CD14-positive monocyte (primary cell): ENCODE measurements at regions not wholly inside any gene's neighbourhood (a gene's known extent, or its start where the extent isn't known, plus 50 kb on each side); places are given as distances from the start of the nearest gene placed in this dataset.

Source experiments
- DNase-seq, 3 donors: peaks; one replicate each; pipeline ENCODE4 v3.0.0-alpha.2; 2011 to 2022
- H2AFZ ChIP-seq: 2 replicates; pipeline ENCODE4 v1.6.0; 2012; ENCODE audit warnings: mild to moderate bottlenecking, low read depth, low read length, inconsistent platforms; ENCODE audit not compliant: insufficient read depth, poor library complexity, severe bottlenecking
- H3K27ac ChIP-seq, 2 donors: 1 replicate in 1 of 2; 2 replicates in 1 of 2; pipeline ENCODE4 v1.5.1; 2012 to 2013; ENCODE audit warnings: low read length in 2 of 2, control low read depth in 1 of 2, inconsistent platforms in 1 of 2, low read depth in 1 of 2, mild to moderate bottlenecking in 1 of 2
- H3K27me3 ChIP-seq, 2 donors: one replicate each; pipeline versions ENCODE4 v1.6.0 to v1.6.1; 2011 to 2013; ENCODE audit warnings: low read length in 2 of 2; ENCODE audit not compliant: control insufficient read depth in 2 of 2, insufficient read depth in 2 of 2
- H3K36me3 ChIP-seq, 2 donors: replicated peaks in 1 of 2; 1 replicate in 1 of 2; 2 replicates in 1 of 2; pipeline versions ENCODE4 v1.5.1 to v1.6.1; 2012 to 2013; ENCODE audit warnings: low read length in 2 of 2, control low read depth in 1 of 2, inconsistent platforms in 1 of 2, mild to moderate bottlenecking in 1 of 2; ENCODE audit not compliant: insufficient read depth in 2 of 2, control insufficient read depth in 1 of 2
- H3K4me1 ChIP-seq, 2 donors: 1 replicate in 1 of 2; 2 replicates in 1 of 2; pipeline versions ENCODE4 v1.5.1 to v1.6.1; 2012 to 2013; ENCODE audit warnings: low read length in 2 of 2, control low read depth in 1 of 2, inconsistent platforms in 1 of 2, mild to moderate bottlenecking in 1 of 2, moderate library complexity in 1 of 2; ENCODE audit not compliant: insufficient read depth in 2 of 2, control insufficient read depth in 1 of 2
- H3K4me2 ChIP-seq: replicated peaks from 2 replicates; pipeline ENCODE3; 2012; ENCODE audit warnings: low read length, moderate library complexity, mild to moderate bottlenecking; ENCODE audit not compliant: poor library complexity, severe bottlenecking; ENCODE audit errors: extremely low read depth
- H3K4me3 ChIP-seq, 3 experiments: fragments of 200-600 bp in 1 of 3; sonication (generic) in 1 of 3; replicated peaks in 1 of 3; 1 replicate in 2 of 3; 2 replicates in 1 of 3; pipeline ENCODE4 v1.5.1; 2011 to 2013; ENCODE audit warnings: low read length in 3 of 3, mild to moderate bottlenecking in 3 of 3, control low read depth in 2 of 3, low read depth in 2 of 3, inconsistent platforms in 1 of 3, moderate library complexity in 1 of 3
- H3K79me2 ChIP-seq: 2 replicates; pipeline ENCODE4 v1.6.0; 2012; ENCODE audit warnings: mild to moderate bottlenecking, control low read depth, inconsistent platforms, low read length, moderate library complexity; ENCODE audit not compliant: insufficient read depth
- H3K9ac ChIP-seq: 2 replicates; pipeline ENCODE4 v1.6.0; 2017; ENCODE audit warnings: low read length, mild to moderate bottlenecking; ENCODE audit not compliant: insufficient read depth, poor library complexity, severe bottlenecking
- H3K9me3 ChIP-seq, 2 donors: replicated peaks in 1 of 2; 1 replicate in 1 of 2; 2 replicates in 1 of 2; pipeline versions ENCODE4 v1.5.1 to v1.6.1; 2012 to 2013; ENCODE audit warnings: low read length in 2 of 2, control low read depth in 1 of 2; ENCODE audit not compliant: control insufficient read depth in 1 of 2, insufficient read depth in 1 of 2
- H4K20me1 ChIP-seq: 2 replicates; pipeline ENCODE4 v1.6.0; 2012; ENCODE audit warnings: mild to moderate bottlenecking, low read length, control low read depth, moderate library complexity; ENCODE audit not compliant: insufficient read depth
- H3K27ac Mint-ChIP-seq, 7 donors: one replicate each; pipeline ENCODE4 v1.8.0; 2020; ENCODE audit warnings: mild to moderate bottlenecking in 7 of 7, mixed read lengths in 7 of 7, moderate library complexity in 6 of 7, inconsistent platforms in 2 of 7
- H3K27me3 Mint-ChIP-seq, 3 donors: one replicate each; pipeline ENCODE4 v1.8.0; 2021 to 2022; ENCODE audit warnings: low read depth in 3 of 3, mild to moderate bottlenecking in 3 of 3, mixed read lengths in 3 of 3, moderate library complexity in 3 of 3, inconsistent platforms in 1 of 3
- H3K36me3 Mint-ChIP-seq, 2 donors: one replicate each; pipeline ENCODE4 v1.8.0; 2020; ENCODE audit warnings: mixed read lengths in 2 of 2, inconsistent platforms in 1 of 2, mild to moderate bottlenecking in 1 of 2
- H3K4me1 Mint-ChIP-seq: one replicate; pipeline ENCODE4 v1.8.0; 2020; ENCODE audit warnings: mild to moderate bottlenecking, mixed read lengths
- H3K4me3 Mint-ChIP-seq, 2 donors: one replicate each; pipeline ENCODE4 v1.8.0; 2020; ENCODE audit warnings: mild to moderate bottlenecking in 2 of 2, mixed read lengths in 2 of 2, moderate library complexity in 1 of 2
- H3K9me3 Mint-ChIP-seq, 7 donors: one replicate each; pipeline ENCODE4 v1.8.0; 2020 to 2022; ENCODE audit warnings: mixed read lengths in 7 of 7, mild to moderate bottlenecking in 6 of 7, moderate library complexity in 6 of 7, inconsistent platforms in 2 of 7
- WGBS: methylation state at CpG from one replicate; pipeline ENCODE4 v1.1.5; 2013; ENCODE audit warnings: missing lambda C conversion rate; ENCODE audit not compliant: insufficient coverage; 5-methylcytosine and 5-hydroxymethylcytosine counted together
- intact Hi-C, 2 donors: fragments of 100-400 bp; cut with micrococcal nuclease; formaldehyde crosslinking; loops; one replicate each; pipeline versions ENCODE4 v1.15.0 to v1.15.1; 2023
- TF ChIP-seq, protein P1 (sequence below): fragments of 200-600 bp; IDR thresholded peaks from one replicate; pipeline ENCODE4 v1.8.0; 2022; ENCODE audit warnings: antibody characterized with exemption, mild to moderate bottlenecking

DNA sequence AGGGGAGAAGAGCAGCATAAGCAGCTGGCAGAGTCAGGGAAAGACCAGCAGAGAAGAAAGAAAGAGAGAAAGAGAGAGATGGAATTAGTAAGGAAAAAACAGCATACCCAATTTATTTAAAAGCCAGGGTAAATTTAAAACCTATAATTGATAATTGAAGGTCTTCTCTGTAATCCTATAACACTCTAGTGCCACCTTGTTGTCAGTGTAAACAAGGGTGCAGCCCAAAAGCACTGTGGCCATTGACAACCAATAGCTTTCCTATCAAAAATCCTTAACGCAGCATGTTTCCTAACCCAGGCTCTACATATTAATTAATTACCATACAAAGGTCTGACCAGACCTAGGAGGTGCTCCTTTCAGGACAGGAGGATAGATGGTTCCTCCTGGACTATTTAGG, 447.2 kb upstream of the HSFY2 start:
- no peak overlapping the region for H3K27ac Mint-ChIP-seq
- H3K27me3 Mint-ChIP-seq = peaks cover 0 to 1% (median 0%) of the 10 kb centered on the region in 3 donors
- TF ChIP-seq, protein P1, sequence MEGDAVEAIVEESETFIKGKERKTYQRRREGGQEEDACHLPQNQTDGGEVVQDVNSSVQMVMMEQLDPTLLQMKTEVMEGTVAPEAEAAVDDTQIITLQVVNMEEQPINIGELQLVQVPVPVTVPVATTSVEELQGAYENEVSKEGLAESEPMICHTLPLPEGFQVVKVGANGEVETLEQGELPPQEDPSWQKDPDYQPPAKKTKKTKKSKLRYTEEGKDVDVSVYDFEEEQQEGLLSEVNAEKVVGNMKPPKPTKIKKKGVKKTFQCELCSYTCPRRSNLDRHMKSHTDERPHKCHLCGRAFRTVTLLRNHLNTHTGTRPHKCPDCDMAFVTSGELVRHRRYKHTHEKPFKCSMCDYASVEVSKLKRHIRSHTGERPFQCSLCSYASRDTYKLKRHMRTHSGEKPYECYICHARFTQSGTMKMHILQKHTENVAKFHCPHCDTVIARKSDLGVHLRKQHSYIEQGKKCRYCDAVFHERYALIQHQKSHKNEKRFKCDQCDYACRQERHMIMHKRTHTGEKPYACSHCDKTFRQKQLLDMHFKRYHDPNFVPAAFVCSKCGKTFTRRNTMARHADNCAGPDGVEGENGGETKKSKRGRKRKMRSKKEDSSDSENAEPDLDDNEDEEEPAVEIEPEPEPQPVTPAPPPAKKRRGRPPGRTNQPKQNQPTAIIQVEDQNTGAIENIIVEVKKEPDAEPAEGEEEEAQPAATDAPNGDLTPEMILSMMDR = no peak
- Histone ChIP-seq H3K79me2 (no peaks in the 10 kb centered on the region), H4K20me1 (no peaks in the 10 kb centered on the region), H3K36me3 (no peaks in the 10 kb centered on the region), H3K4me3 (no peak overlapping the region), H2AFZ (no peak overlapping the region), H3K27ac (no peak overlapping the region), H3K9ac (no peak overlapping the region), H3K9me3 (no peaks in the 10 kb centered on the region), H3K4me1 (no peaks in the 10 kb centered on the region), H3K27me3 (no peaks in the 10 kb centered on the region), H3K4me2 (no peak overlapping the region)
- no peak overlapping the region for H3K4me3 Mint-ChIP-seq
- no peaks in the 10 kb centered on the region for H3K4me1 Mint-ChIP-seq
- no peak for DNase-seq
- WGBS = no CpG with 5 or more reads among the region's 1 CpG
- no peaks in the 10 kb centered on the region for H3K9me3 Mint-ChIP-seq
- intact Hi-C loops = no loop called here
- H3K36me3 Mint-ChIP-seq = no peaks in the 10 kb centered on the region

- intact Hi-C loops = no loop called here
Measured at GRCh38 chrY:19208915-19209314, 435.4 kb upstream of the HSFY2 start.

More at GRCh38 chrY:19208915-19209314, 435.4 kb upstream of the HSFY2 start:
- H3K27me3 Mint-ChIP-seq = no peaks in the 10 kb centered on the region
- Histone ChIP-seq H3K79me2 (no peaks in the 10 kb centered on the region), H3K9ac (no peak overlapping the region), H3K4me3 (no peak overlapping the region), H4K20me1 (no peaks in the 10 kb centered on the region), H3K27ac (no peak overlapping the region), H3K36me3 (no peaks in the 10 kb centered on the region), H3K9me3 (peaks cover 0 to 2% of the 10 kb centered on the region in 2 donors), H2AFZ (no peak overlapping the region), H3K4me2 (no peak overlapping the region), H3K4me1 (no peaks in the 10 kb centered on the region), H3K27me3 (no peaks in the 10 kb centered on the region)
- H3K4me3 Mint-ChIP-seq = no peak overlapping the region
- no peaks in the 10 kb centered on the region for H3K36me3 Mint-ChIP-seq
- no CpG with 5 or more reads among the region's 2 CpGs for whole genome bisulfite sequencing
- TF ChIP-seq, protein P1 = no peak
- H3K27ac Mint-ChIP-seq = no peak overlapping the region
- no peak for DNase-seq
- H3K4me1 Mint-ChIP-seq = no peaks in the 10 kb centered on the region
- H3K9me3 Mint-ChIP-seq = peaks cover 0 to 3% (median 0%) of the 10 kb centered on the region in 7 donors
